Neural crest cell (in vitro differentiated cells): ENCODE measurements at regions not wholly inside any gene's neighbourhood (a gene's known extent, or its start where the extent isn't known, plus 50 kb on each side); places are given as distances from the start of the nearest gene placed in this dataset.

Experiments used
- DNase-seq: peaks from one replicate; pipeline ENCODE4 v3.0.0; 2021; ENCODE audit warnings: low read depth, mixed read lengths, low spot score
- H3K27ac Mint-ChIP-seq: one replicate; pipeline ENCODE4 v1.8.0; 2021; ENCODE audit warnings: mild to moderate bottlenecking, mixed read lengths; ENCODE audit not compliant: unreplicated experiment
- H3K27me3 Mint-ChIP-seq: 2 replicates; pipeline ENCODE4 v1.8.0; 2021; ENCODE audit warnings: low read depth, mild to moderate bottlenecking, mixed read lengths
- H3K36me3 Mint-ChIP-seq: 2 replicates; pipeline ENCODE4 v1.8.0; 2021; ENCODE audit warnings: low read depth, mild to moderate bottlenecking, mixed read lengths
- H3K4me1 Mint-ChIP-seq: 2 replicates; pipeline ENCODE4 v1.8.0; 2021; ENCODE audit warnings: mixed read lengths
- H3K4me3 Mint-ChIP-seq: one replicate; pipeline ENCODE4 v1.8.0; 2021; ENCODE audit warnings: mild to moderate bottlenecking, mixed read lengths
- H3K9me3 Mint-ChIP-seq: 2 replicates; pipeline ENCODE4 v1.8.0; 2021; ENCODE audit warnings: mixed read lengths
- TF ChIP-seq, protein P1 (sequence below): fragments of 200-600 bp; sonication (generic); conservative IDR thresholded peaks from 2 replicates; pipeline ENCODE4 v1.5.0; 2021; ENCODE audit warnings: antibody characterized with exemption, mild to moderate bottlenecking

DNA sequence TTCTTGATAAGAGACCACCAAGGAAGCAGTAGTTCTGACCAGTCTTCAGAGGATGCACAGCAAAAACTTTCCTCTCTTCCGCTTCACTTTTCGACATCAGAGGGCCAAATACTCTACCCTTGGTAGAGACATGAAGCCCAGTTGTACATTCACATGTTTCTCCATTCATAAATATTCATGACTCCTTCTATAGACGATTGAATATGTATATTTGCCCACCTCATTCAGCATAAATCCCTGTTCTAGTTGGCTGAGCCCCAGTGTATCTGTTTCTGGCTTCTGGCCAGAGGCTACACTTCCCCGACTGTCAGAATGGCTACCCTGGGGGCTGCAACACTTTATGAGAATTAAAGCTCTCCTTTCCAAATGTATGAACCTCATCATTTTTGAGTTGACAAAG, 258.5 kb downstream of the ASXL3 start:
- Mint-ChIP-seq H3K36me3 (peaks cover 2% of the 10 kb centered on the region), H3K4me1 (no peaks in the 10 kb centered on the region), H3K9me3 (no peaks in the 10 kb centered on the region), H3K4me3 (no peak overlapping the region), H3K27me3 (peaks cover 3% of the 10 kb centered on the region), H3K27ac (no peak overlapping the region)
- TF ChIP-seq, protein P1, sequence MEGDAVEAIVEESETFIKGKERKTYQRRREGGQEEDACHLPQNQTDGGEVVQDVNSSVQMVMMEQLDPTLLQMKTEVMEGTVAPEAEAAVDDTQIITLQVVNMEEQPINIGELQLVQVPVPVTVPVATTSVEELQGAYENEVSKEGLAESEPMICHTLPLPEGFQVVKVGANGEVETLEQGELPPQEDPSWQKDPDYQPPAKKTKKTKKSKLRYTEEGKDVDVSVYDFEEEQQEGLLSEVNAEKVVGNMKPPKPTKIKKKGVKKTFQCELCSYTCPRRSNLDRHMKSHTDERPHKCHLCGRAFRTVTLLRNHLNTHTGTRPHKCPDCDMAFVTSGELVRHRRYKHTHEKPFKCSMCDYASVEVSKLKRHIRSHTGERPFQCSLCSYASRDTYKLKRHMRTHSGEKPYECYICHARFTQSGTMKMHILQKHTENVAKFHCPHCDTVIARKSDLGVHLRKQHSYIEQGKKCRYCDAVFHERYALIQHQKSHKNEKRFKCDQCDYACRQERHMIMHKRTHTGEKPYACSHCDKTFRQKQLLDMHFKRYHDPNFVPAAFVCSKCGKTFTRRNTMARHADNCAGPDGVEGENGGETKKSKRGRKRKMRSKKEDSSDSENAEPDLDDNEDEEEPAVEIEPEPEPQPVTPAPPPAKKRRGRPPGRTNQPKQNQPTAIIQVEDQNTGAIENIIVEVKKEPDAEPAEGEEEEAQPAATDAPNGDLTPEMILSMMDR, result no peak
- DNase-seq, result no peak

DNA sequence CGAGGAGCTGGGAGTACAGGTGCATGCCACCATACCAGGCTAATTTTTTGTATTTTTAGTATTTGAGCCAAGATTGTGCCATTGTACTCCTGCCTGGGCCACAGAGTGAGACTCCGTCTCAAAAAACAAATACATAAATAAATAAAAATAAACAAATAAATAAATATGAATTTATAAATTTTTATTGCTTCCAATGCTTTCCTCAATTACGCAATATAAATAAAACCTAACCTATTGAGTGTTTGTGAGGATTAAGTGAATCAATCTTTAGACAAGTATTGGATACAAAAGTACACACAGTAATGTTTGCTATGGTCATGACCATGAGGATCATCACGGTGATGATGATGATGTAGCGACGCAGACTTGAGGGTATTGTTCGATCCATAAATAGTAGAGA, 257.4 kb downstream of the ASXL3 start:
- Mint-ChIP-seq H3K36me3 (peaks cover 3% of the 10 kb centered on the region), H3K4me1 (no peaks in the 10 kb centered on the region)
- TF ChIP-seq, protein P1, result no peak

DNA sequence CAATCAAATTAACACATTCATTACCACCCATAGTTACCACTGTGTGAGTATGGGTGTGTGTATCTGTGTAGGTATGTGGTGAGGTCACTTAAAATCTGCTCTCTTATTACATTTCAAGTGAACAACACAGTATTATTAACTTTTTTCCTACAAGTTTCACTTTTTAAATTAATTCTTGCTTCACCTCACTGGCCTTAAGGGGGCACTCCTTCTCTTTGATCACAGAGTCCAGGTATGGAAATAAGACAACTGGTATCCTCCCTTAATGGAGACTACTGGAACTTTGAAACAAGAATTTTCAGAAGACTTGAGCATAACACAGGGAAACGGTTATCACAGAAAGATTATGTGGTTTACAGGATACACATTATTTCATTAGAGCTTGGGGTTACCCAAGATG, 255.8 kb downstream of the ASXL3 start:
- peaks cover 3% of the 10 kb centered on the region for H3K27me3 Mint-ChIP-seq
- peaks cover 3% of the 10 kb centered on the region for H3K36me3 Mint-ChIP-seq
- no peak overlapping the region for H3K27ac Mint-ChIP-seq
- H3K9me3 Mint-ChIP-seq, result no peaks in the 10 kb centered on the region
- H3K4me1 Mint-ChIP-seq, result no peaks in the 10 kb centered on the region
- no peak for DNase-seq
- TF ChIP-seq, protein P1, result no peak
- H3K4me3 Mint-ChIP-seq, result no peak overlapping the region

More for the DNA sequence above, 257.4 kb downstream of the ASXL3 start:
- H3K4me3 Mint-ChIP-seq, result no peak overlapping the region
- H3K27me3 Mint-ChIP-seq, result peaks cover 3% of the 10 kb centered on the region
- no peak for DNase-seq
- no peaks in the 10 kb centered on the region for H3K9me3 Mint-ChIP-seq
- no peak overlapping the region for H3K27ac Mint-ChIP-seq

DNA sequence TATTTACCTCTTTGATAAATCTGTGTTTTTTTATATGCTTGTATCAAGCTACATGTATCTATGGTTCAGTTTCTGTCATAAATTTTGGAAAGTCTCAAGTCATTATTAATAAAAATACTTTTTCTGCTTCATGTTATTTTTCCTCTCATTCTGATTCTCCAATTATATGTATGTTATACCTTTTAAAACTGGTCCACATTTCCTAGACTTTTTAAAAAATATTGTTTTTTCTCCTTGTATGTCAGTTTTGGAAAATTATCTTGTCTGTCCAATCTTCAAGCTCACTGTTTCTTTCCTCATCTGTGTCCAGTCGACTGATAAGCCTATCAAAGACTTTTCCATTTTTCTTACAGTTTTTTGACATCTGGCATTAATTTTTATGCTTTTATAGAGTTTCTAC, 253.4 kb downstream of the ASXL3 start:
- Mint-ChIP-seq H3K27ac (no peak overlapping the region), H3K4me3 (no peak overlapping the region), H3K27me3 (no peaks in the 10 kb centered on the region), H3K9me3 (no peaks in the 10 kb centered on the region), H3K4me1 (no peaks in the 10 kb centered on the region), H3K36me3 (peaks cover 3% of the 10 kb centered on the region)
- DNase-seq, result no peak
- TF ChIP-seq, protein P1, result no peak

DNA sequence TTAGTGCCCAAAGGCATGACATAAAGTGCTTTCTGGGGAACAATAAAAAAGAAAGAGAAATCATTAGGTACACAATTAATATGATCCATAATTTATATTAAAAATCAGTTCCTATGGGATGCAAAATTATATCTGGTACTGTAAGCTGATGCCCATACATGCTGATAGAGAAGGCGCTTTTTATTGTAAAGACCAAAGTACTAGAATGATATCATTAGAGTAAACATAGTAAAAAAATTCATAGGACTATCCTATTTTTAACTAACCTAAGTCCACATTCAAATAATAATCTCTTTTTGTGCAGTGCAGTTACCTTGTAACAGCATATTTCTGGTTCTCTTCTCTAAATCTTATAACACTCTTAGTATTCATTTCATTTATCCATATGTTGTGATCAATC, 252.2 kb downstream of the ASXL3 start:
- peaks cover 3% of the 10 kb centered on the region for H3K36me3 Mint-ChIP-seq
- no peak overlapping the region for H3K4me3 Mint-ChIP-seq
- no peaks in the 10 kb centered on the region for H3K4me1 Mint-ChIP-seq
- no peak for DNase-seq
- H3K27me3 Mint-ChIP-seq, result no peaks in the 10 kb centered on the region
- H3K27ac Mint-ChIP-seq, result no peak overlapping the region
- no peaks in the 10 kb centered on the region for H3K9me3 Mint-ChIP-seq
- TF ChIP-seq, protein P1, result no peak

DNA sequence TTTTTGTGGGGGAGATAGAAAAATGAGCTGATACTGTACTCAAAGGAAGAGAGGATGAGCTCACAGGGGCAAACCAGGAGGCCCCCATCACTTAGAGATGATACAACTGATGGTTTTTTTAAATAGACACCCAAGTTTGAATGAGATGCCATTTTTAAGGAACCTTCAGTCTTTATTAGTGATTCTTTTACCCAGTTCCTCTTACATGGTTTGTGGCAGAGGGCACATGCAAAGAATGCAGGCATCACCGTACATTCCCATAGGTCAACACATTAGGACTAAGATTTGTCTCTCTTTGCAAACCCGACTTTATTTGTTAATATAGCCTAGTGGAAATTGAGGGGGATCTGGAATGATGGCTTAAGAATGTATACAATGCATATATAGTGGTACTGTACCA, 250.9 kb downstream of the ASXL3 start:
- no peaks in the 10 kb centered on the region for H3K27me3 Mint-ChIP-seq
- no peak for DNase-seq
- no peak overlapping the region for H3K4me3 Mint-ChIP-seq
- no peaks in the 10 kb centered on the region for H3K4me1 Mint-ChIP-seq
- H3K36me3 Mint-ChIP-seq, result peaks cover 3% of the 10 kb centered on the region
- TF ChIP-seq, protein P1, result no peak
- H3K9me3 Mint-ChIP-seq, result no peaks in the 10 kb centered on the region
- no peak overlapping the region for H3K27ac Mint-ChIP-seq
